Endometrium (tissue), 2 donors: ENCODE measurements at regions not wholly inside any gene's neighbourhood (a gene's known extent, or its start where the extent isn't known, plus 50 kb on each side); places are given as distances from the start of the nearest gene placed in this dataset.
"Not testable (repeated sequence)": the region's sequence is repeated elsewhere in the genome, so short reads cannot be mapped to it uniquely, and the experiment has no call there.

Source experiments
- FAIRE-seq: peaks from 2 replicates; lab custom pipeline; 2012; peaks lifted over from hg19 to GRCh38; lab: Jason Lieb, UNC
- donor health status: control.
- donor health status: control.

- FAIRE-seq: no peak
These were observed 52.5 kb upstream of the NBL1 start for GRCh38 chr1:19591482-19592091.

- FAIRE-seq: no peak
These were observed 58.6 kb upstream of the NBL1 start for GRCh38 chr1:19585507-19585906.

- no peak for FAIRE-seq
These were observed 61.8 kb upstream of the NBL1 start for GRCh38 chr1:19582318-19582717.

GRCh38 chr1:19581381-19581780, 62.7 kb upstream of the NBL1 start:
- FAIRE-seq: no peak

GRCh38 chr1:19577561-19577960, 66.5 kb upstream of the NBL1 start:
- FAIRE-seq: no peak

- no peak for FAIRE-seq
These were observed 67.1 kb upstream of the NBL1 start for GRCh38 chr1:19577036-19577435.

- FAIRE-seq: no peak
These were observed 74.3 kb upstream of the NBL1 start for GRCh38 chr1:19569786-19570185.

GRCh38 chr1:19567041-19567440, 77.1 kb upstream of the NBL1 start:
- FAIRE-seq: no peak

- FAIRE-seq: no peak
These were observed 79.0 kb upstream of the CAPZB start for GRCh38 chr1:19564366-19564765.

GRCh38 chr1:19563324-19564097, 78.2 kb upstream of the CAPZB start:
- FAIRE-seq: no peak

GRCh38 chr1:19562847-19563246, 77.5 kb upstream of the CAPZB start:
- FAIRE-seq: no peak

DNA sequence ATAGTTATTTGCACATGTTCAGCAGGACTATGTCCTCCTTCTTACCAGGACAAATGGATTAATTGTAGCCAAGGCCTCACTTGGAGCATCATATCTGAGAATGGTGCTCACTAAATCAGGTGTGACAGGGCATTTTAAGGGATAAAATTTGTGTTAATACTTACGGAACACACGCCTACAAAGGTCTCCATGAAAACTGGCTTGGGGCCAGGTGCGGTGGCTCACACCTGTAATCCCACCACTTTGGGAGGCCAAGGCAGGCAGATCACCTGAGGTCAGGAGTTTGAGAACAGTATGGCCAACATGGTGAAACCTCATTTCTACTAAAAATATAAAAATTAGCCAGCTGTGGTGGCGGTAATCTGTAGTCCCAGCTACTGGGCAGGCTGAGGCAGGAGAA, 75.1 kb upstream of the CAPZB start:
- no peak for FAIRE-seq

DNA sequence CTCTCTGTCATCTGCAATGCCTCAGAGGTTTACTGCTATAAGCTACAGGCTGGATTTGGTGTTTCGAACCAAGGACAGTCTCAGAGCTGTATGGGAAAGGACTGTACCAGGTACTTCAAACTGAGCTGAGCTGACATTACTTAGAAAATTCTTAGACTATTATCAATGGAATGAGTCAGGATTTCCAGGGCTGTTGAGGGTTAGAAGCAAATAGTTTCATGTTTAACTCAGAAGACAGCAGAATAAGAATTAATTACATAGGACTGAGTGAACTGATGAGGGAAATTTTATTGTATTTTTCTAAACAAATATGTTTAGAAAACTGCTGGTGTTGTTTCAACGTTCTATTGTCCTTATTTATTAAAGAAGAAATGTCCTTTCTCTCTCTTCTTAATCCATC, 74.3 kb upstream of the CAPZB start:
- peak; percentile 87 for FAIRE-seq

- no peak for FAIRE-seq
These were observed 72.3 kb upstream of the CAPZB start for GRCh38 chr1:19557609-19558051.

DNA sequence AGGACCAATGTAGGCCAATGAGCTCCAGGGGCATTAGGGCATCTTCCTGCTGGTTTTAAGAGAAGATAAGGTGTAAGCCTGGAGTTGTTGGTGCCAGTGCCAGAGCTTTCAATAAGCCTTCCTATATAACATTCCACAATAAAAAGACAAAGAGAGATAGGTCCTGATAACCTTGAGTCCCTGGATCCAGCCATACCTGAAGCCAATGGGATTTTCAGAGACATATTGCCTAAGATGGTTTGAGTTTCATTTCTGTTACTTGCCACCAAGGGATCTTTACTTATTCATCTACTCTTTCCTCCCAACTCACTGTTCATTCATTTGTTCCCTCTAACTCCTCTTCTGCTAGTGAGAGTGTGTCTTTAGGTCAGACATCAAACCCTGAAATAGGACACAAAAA, 68.8 kb upstream of the CAPZB start:
- no peak for FAIRE-seq

- no peak for FAIRE-seq
These were observed 67.1 kb upstream of the CAPZB start for GRCh38 chr1:19552291-19553010.

- not testable (repeated sequence) for FAIRE-seq
These were observed 66.5 kb upstream of the CAPZB start for GRCh38 chr1:19551837-19552236.

DNA sequence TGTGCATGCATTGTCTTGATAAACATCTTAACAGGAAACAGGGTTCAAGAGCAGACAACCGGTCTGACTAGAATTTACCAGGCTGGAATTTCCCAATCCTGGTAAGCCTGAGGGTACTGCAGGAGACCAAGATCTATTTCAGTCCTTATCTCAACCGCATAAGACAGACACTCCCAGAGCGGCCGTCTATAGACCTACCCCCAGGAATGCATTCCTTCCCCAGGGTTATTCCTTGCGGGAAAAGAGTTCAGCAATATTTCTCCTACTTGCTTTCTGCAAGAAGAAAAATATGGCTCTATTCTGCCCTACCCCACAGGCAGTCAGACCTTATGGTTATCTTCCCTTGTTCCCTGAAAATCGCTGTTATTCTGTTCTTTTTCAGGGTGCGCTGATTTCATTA, 65.1 kb upstream of the CAPZB start:
- not testable (repeated sequence) for FAIRE-seq

DNA sequence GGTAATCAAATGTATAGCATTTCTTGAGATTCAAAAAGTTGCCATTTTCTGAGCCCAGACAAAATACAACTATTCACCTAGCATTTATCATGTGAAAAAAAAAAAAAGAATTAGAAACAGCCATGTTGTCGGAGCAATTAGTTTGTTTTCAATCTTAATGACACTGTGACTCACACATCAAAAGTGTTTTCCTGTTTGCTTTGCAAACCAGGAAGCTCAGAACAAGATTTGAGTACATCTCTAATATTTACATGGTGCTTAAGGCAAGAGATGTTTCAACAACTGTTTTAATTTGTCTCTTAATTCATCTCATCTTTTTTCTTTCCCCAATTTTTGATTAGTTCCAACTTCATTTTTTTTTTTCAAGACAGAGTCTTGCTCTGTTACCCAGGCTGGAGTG, 62.5 kb upstream of the CAPZB start:
- no peak for FAIRE-seq

DNA sequence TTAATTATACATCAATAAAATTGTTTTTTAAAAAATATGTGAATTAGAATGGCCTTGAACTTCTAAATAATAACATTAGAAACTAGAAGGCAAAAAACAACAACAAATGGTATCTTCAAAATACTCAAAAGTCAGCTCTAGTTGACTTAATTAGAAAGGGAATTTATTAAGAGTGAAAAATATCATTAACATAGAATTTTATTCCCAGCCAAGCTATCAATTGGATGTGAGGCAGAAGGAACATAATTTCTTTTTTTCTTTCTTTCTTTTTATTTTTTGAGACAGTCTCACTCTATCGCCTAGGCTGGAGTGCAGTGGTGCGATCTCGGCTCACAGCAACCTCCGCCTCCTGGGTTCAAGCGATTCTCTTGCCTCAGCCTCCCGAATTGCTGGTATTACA, 51.2 kb upstream of the CAPZB start:
- peak; percentile 15 for FAIRE-seq

DNA sequence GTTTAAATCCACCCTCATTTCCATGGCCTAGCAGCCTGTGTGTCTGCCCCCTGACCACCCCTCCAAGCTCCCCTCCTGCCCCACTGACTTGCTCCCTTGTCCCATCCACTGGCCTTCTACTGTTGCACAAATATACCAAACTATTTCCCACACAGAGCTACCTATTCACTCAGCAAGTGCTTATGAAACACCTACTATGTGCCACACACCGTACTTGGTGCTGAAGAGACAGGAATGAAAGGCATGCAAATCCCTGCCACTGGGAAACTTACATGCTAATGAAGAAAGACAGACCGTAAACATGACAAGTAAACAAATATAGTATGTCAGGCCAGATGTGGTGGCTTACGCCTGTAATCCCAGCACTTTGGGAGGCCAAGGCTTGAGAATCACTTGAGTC, 49.9 kb upstream of the CAPZB start:
- FAIRE-seq: no peak
